ENCODE measurements at regions not wholly inside any gene's neighbourhood (a gene's known extent, or its start where the extent isn't known, plus 50 kb on each side); places are given as distances from the start of the nearest gene placed in this dataset.

- TF ChIP-seq RFX1 (IDR thresholded peaks at IDR 0.05) (no peak), AHR (CRISPR knock-in tag; IDR thresholded peaks at IDR 0.05) (no peak), ATF4 (CRISPR knock-in tag; IDR thresholded peaks at IDR 0.05) (no peak), ZNF460 (CRISPR knock-in tag; IDR thresholded peaks at IDR 0.05; ENCODE audit: borderline replicate concordance) (no peak), BRD4 (CRISPR knock-in tag; IDR thresholded peaks at IDR 0.05) (no peak), ZNF333 (CRISPR knock-in tag; IDR thresholded peaks at IDR 0.05; ENCODE audit: borderline replicate concordance) (no peak), ZGPAT (CRISPR knock-in tag; IDR thresholded peaks at IDR 0.05) (no peak), ZNF350 (CRISPR knock-in tag; IDR thresholded peaks at IDR 0.05; ENCODE audit: borderline replicate concordance, low read depth) (no peak), EED (CRISPR knock-in tag; IDR thresholded peaks at IDR 0.05) (no peak), ATAD3A (CRISPR knock-in tag; IDR thresholded peaks at IDR 0.05) (no peak)
These were observed 271.4 kb downstream of the CSNK1G3 start (continued) for GRCh38 chr5:123783421-123783820.

GRCh38 chr5:123778641-123779040 lies 266.7 kb downstream of the CSNK1G3 start:
- ChIA-PET POLR2A (no interaction called here), CTCF (ENCODE audit: low intra/inter-chr PET ratio, low total read pairs) (no interaction called here)
- Histone ChIP-seq H3K27ac (ENCODE audit: extremely low read length, insufficient read depth, low read length) (no peak overlapping the region), H3K4me1 (ENCODE audit: insufficient read depth, low read length) (no peaks in the 10 kb centered on the region), H3K9ac (ENCODE audit: insufficient read depth, low read depth, low read length) (no peak overlapping the region), H3K9me3 (ENCODE audit: low read length) (peaks cover 32% of the 10 kb centered on the region), H3K27me3 (ENCODE audit: control insufficient read depth in 1 of 2, insufficient read depth in 2 of 2, low read length in 2 of 2) (no peaks in the 10 kb centered on the region), H4K20me1 (ENCODE audit: insufficient read depth, low read length) (no peaks in the 10 kb centered on the region), H3K4me3 (replicated peaks in 1 of 3; ENCODE audit: insufficient read depth in 1 of 3, low read depth in 2 of 3, low read length in 3 of 3) (no peak overlapping the region), H3K4me2 (ENCODE audit: low read depth, low read length) (no peak overlapping the region), H3K36me3 (replicated peaks in 1 of 2; ENCODE audit: control insufficient read depth in 1 of 2, insufficient read depth in 2 of 2, low read length in 2 of 2) (no peaks in the 10 kb centered on the region), H3K79me2 (ENCODE audit: insufficient read depth, low read length) (no peaks in the 10 kb centered on the region), H2AFZ (ENCODE audit: low read length) (no peak overlapping the region)
- DNase-seq (ENCODE audit: low spot score) = no peak
- no TSS peak for BruUV-seq (replicated peaks)
- WGBS (ENCODE audit: low lambda C conversion rate) = 62% methylated on average over 4 of the region's 7 CpGs
- in situ Hi-C loops (cut with HindIII; ENCODE audit: extremely low pct_ligation_motif_present, low pct_unique_long_range_greater_than_20kb) (no loop called here), intact Hi-C loops (cut with micrococcal nuclease; ENCODE audit: unreplicated experiment) (no loop called here)
- no peak for FAIRE-seq
- no peak for ATAC-seq
- TF ChIP-seq ZNF414 (CRISPR knock-in tag; IDR thresholded peaks at IDR 0.05) (no peak), ZFP1 (CRISPR knock-in tag; IDR thresholded peaks at IDR 0.05) (no peak), KIAA2018 (CRISPR knock-in tag; IDR thresholded peaks at IDR 0.05; ENCODE audit: borderline replicate concordance) (no peak), ZNF883 (CRISPR knock-in tag; IDR thresholded peaks at IDR 0.05; ENCODE audit: not compliant biosample characterization) (no peak)
